HepG2 (cell line): ENCODE measurements at regions not wholly inside any gene's neighbourhood (a gene's known extent, or its start where the extent isn't known, plus 50 kb on each side); places are given as distances from the start of the nearest gene placed in this dataset.

Experiments used
- CBFB ChIP-seq: sonication (generic); formaldehyde crosslinking; IDR thresholded peaks from 2 replicates; pipeline ENCODE4 v1.4.0; 2020; ENCODE audit warnings: missing genetic modification reagents
- CC2D1A ChIP-seq: sonication (generic); formaldehyde crosslinking; IDR thresholded peaks from 2 replicates; pipeline ENCODE4 v1.8.1; 2023; ENCODE audit warnings: mild to moderate bottlenecking, missing genetic modification reagents
- ELF1 ChIP-seq: sonication (generic); formaldehyde crosslinking; IDR thresholded peaks from 2 replicates; pipeline ENCODE4 v1.4.0; 2020; ENCODE audit warnings: missing genetic modification reagents
- JDP2 ChIP-seq: sonication (generic); formaldehyde crosslinking; IDR thresholded peaks from 2 replicates; pipeline ENCODE4 v1.8.1; 2022; ENCODE audit warnings: missing genetic modification reagents, borderline replicate concordance
- MAX ChIP-seq: IDR thresholded peaks from 2 replicates; pipeline ENCODE4 v1.6.1; 2012; ENCODE audit warnings: inconsistent platforms
- MED1 ChIP-seq: sonication (generic); formaldehyde crosslinking; IDR thresholded peaks from 2 replicates; pipeline ENCODE4 v1.4.0; 2020; ENCODE audit warnings: missing genetic modification reagents
- MLLT10 ChIP-seq: sonication (generic); formaldehyde crosslinking; IDR thresholded peaks from 2 replicates; pipeline ENCODE4 v1.4.0; 2020; ENCODE audit warnings: missing genetic modification reagents
- NFE2L1 ChIP-seq: sonication (generic); formaldehyde crosslinking; IDR thresholded peaks from 2 replicates; pipeline ENCODE4 v1.4.0; 2020; ENCODE audit warnings: missing genetic modification reagents, mild to moderate bottlenecking, borderline replicate concordance
- PHF8 ChIP-seq: sonication (generic); formaldehyde crosslinking; IDR thresholded peaks from 2 replicates; pipeline ENCODE4 v1.5.0; 2020; ENCODE audit warnings: missing genetic modification reagents
- SRSF1 ChIP-seq: fragments of 200-400 bp; formaldehyde crosslinking; optimal IDR thresholded peaks from 2 replicates; pipeline ENCODE3; 2017; ENCODE audit warnings: mild to moderate bottlenecking, low read depth, low read length, moderate library complexity
- TBP ChIP-seq: sonication (generic); formaldehyde crosslinking; IDR thresholded peaks from 2 replicates; pipeline ENCODE4 v1.5.0; 2020; ENCODE audit warnings: missing genetic modification reagents
- TBX2 ChIP-seq: sonication (generic); formaldehyde crosslinking; IDR thresholded peaks from 2 replicates; pipeline ENCODE4 v1.5.0; 2020; ENCODE audit warnings: missing genetic modification reagents, mild to moderate bottlenecking, borderline replicate concordance
- TOPORS ChIP-seq: sonication (generic); formaldehyde crosslinking; IDR thresholded peaks from 2 replicates; pipeline ENCODE4 v1.8.0; 2023; ENCODE audit warnings: mild to moderate bottlenecking, missing genetic modification reagents
- XBP1 ChIP-seq: sonication (generic); formaldehyde crosslinking; IDR thresholded peaks from 2 replicates; pipeline ENCODE4 v1.5.0; 2020; ENCODE audit warnings: missing genetic modification reagents
- ZFP36 ChIP-seq: fragments of 150-350 bp; IDR thresholded peaks from 2 replicates; pipeline ENCODE4 v1.6.1; 2018; ENCODE audit warnings: borderline replicate concordance, low read length, low read depth; ENCODE audit not compliant: partially characterized antibody
- ZNF432 ChIP-seq: sonication (generic); formaldehyde crosslinking; IDR thresholded peaks from 2 replicates; pipeline ENCODE4 v1.5.0; 2020; ENCODE audit warnings: missing genetic modification reagents, mild to moderate bottlenecking, borderline replicate concordance
- ZNF496 ChIP-seq: sonication (generic); formaldehyde crosslinking; IDR thresholded peaks from 2 replicates; pipeline ENCODE4 v1.8.1; 2023; ENCODE audit warnings: mild to moderate bottlenecking, moderate library complexity, missing genetic modification reagents; ENCODE audit not compliant: insufficient replicate concordance
- ZNF800 ChIP-seq: sonication (generic); formaldehyde crosslinking; IDR thresholded peaks from 2 replicates; pipeline ENCODE4 v1.4.0; 2020; ENCODE audit warnings: missing genetic modification reagents
- TF ChIP-seq, protein P1 (sequence below): sonication (generic); formaldehyde crosslinking; IDR thresholded peaks from 2 replicates; pipeline ENCODE4 v1.4.0; 2020; ENCODE audit warnings: mild to moderate bottlenecking, missing genetic modification reagents
- TF ChIP-seq, protein P2 (sequence below): sonication (generic); formaldehyde crosslinking; conservative IDR thresholded peaks from 2 replicates; pipeline ENCODE4 v1.8.0; 2022; ENCODE audit warnings: mild to moderate bottlenecking, moderate library complexity, missing genetic modification reagents
- TF ChIP-seq, protein P3 (sequence below), 2 experiments: sonication (generic) in 1 of 2; formaldehyde crosslinking in 1 of 2; IDR thresholded peaks; 2 replicates each; pipeline versions ENCODE4 v1.4.0 to v1.6.1; 2016 to 2020; ENCODE audit warnings: borderline replicate concordance in 1 of 2, low read depth in 1 of 2, mild to moderate bottlenecking in 1 of 2, missing genetic modification reagents in 1 of 2

GRCh38 chr3:34012102-34012461, 213.7 kb downstream of the PDCD6IP start (continued):
- TF ChIP-seq ZNF496 (CRISPR knock-in tag) (no peak), TOPORS (no peak), ZNF432 (CRISPR knock-in tag) (no peak), MLLT10 (no peak), SRSF1 (no peak), CC2D1A (CRISPR knock-in tag) (no peak), JDP2 (CRISPR knock-in tag) (no peak), ELF1 (CRISPR knock-in tag) (0 out of 2 replicates have a peak, but pooled peaks have one; percentile 36), ZFP36 (no peak), XBP1 (no peak), TBX2 (CRISPR knock-in tag) (peak; percentile 91), NFE2L1 (CRISPR knock-in tag) (no peak), MAX (peak; percentile 77), MED1 (CRISPR knock-in tag) (peak; percentile 84), CBFB (CRISPR knock-in tag) (no peak), ZNF800 (CRISPR knock-in tag) (peak; percentile 44; the same call in 1 of the 2 replicates), PHF8 (CRISPR knock-in tag) (no peak), TBP (CRISPR knock-in tag) (no peak)
- TF ChIP-seq, protein P1, sequence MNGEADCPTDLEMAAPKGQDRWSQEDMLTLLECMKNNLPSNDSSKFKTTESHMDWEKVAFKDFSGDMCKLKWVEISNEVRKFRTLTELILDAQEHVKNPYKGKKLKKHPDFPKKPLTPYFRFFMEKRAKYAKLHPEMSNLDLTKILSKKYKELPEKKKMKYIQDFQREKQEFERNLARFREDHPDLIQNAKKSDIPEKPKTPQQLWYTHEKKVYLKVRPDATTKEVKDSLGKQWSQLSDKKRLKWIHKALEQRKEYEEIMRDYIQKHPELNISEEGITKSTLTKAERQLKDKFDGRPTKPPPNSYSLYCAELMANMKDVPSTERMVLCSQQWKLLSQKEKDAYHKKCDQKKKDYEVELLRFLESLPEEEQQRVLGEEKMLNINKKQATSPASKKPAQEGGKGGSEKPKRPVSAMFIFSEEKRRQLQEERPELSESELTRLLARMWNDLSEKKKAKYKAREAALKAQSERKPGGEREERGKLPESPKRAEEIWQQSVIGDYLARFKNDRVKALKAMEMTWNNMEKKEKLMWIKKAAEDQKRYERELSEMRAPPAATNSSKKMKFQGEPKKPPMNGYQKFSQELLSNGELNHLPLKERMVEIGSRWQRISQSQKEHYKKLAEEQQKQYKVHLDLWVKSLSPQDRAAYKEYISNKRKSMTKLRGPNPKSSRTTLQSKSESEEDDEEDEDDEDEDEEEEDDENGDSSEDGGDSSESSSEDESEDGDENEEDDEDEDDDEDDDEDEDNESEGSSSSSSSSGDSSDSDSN (CRISPR knock-in tag) = no peak
- TF ChIP-seq, protein P2, sequence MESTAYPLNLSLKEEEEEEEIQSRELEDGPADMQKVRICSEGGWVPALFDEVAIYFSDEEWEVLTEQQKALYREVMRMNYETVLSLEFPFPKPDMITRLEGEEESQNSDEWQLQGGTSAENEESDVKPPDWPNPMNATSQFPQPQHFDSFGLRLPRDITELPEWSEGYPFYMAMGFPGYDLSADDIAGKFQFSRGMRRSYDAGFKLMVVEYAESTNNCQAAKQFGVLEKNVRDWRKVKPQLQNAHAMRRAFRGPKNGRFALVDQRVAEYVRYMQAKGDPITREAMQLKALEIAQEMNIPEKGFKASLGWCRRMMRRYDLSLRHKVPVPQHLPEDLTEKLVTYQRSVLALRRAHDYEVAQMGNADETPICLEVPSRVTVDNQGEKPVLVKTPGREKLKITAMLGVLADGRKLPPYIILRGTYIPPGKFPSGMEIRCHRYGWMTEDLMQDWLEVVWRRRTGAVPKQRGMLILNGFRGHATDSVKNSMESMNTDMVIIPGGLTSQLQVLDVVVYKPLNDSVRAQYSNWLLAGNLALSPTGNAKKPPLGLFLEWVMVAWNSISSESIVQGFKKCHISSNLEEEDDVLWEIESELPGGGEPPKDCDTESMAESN (CRISPR knock-in tag) = peak; percentile 56; the same call in 1 of the 2 replicates
- TF ChIP-seq, protein P3, sequence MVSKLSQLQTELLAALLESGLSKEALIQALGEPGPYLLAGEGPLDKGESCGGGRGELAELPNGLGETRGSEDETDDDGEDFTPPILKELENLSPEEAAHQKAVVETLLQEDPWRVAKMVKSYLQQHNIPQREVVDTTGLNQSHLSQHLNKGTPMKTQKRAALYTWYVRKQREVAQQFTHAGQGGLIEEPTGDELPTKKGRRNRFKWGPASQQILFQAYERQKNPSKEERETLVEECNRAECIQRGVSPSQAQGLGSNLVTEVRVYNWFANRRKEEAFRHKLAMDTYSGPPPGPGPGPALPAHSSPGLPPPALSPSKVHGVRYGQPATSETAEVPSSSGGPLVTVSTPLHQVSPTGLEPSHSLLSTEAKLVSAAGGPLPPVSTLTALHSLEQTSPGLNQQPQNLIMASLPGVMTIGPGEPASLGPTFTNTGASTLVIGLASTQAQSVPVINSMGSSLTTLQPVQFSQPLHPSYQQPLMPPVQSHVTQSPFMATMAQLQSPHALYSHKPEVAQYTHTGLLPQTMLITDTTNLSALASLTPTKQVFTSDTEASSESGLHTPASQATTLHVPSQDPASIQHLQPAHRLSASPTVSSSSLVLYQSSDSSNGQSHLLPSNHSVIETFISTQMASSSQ (IDR thresholded peaks at IDR 0.05; ENCODE audit: low read depth) = no peak; the same call in 1 of the 2 replicates
- TF ChIP-seq, protein P3 (CRISPR knock-in tag; IDR thresholded peaks at IDR 0.05; ENCODE audit: borderline replicate concordance) = peak; percentile 66; the same call in 1 of the 2 replicates
